WTC11 (cell line): ENCODE measurements at regions not wholly inside any gene's neighbourhood (a gene's known extent, or its start where the extent isn't known, plus 50 kb on each side); places are given as distances from the start of the nearest gene placed in this dataset.

Experiments used
- ATAC-seq: fragments of 200-7000 bp; cut with Tn5 transposase; 2 replicates; pipeline ENCODE4 v1.10.0; 2021; ENCODE audit warnings: mild to moderate bottlenecking, moderate library complexity
- CTCF ChIA-PET: fragments of 300-600 bp; sonication (Branson Sonifier 250); formaldehyde crosslinking; loops from one replicate; lab custom pipeline; 2021; ENCODE audit warnings: antibody characterized with exemption; lab: Charles Lee
- POLR2A ChIA-PET: fragments of 350-600 bp; sonication (Branson Sonifier 250); formaldehyde crosslinking; loops from one replicate; lab custom pipeline; 2021; ENCODE audit warnings: antibody characterized with exemption; lab: Charles Lee
- DNase-seq: peaks from one replicate; pipeline ENCODE4 v3.0.0; 2021; ENCODE audit warnings: low spot score
- H3K27ac Mint-ChIP-seq: 2 replicates; pipeline ENCODE4 v1.8.0; 2021; ENCODE audit warnings: mixed read lengths
- H3K27me3 Mint-ChIP-seq: 2 replicates; pipeline ENCODE4 v1.8.0; 2021; ENCODE audit warnings: low read depth, mild to moderate bottlenecking, moderate library complexity, mixed read lengths
- H3K36me3 Mint-ChIP-seq: 2 replicates; pipeline ENCODE4 v1.8.0; 2021; ENCODE audit warnings: mixed read lengths
- H3K4me1 Mint-ChIP-seq: 2 replicates; pipeline ENCODE4 v1.8.0; 2022; ENCODE audit warnings: mixed read lengths
- H3K4me3 Mint-ChIP-seq: 2 replicates; pipeline ENCODE4 v1.8.0; 2021; ENCODE audit warnings: mild to moderate bottlenecking, moderate library complexity, mixed read lengths
- H3K9me3 Mint-ChIP-seq: 2 replicates; pipeline ENCODE4 v1.8.0; 2021; ENCODE audit warnings: mixed read lengths
- AFF4 ChIP-seq: sonication (generic); formaldehyde crosslinking; IDR thresholded peaks from 2 replicates; pipeline ENCODE4 v1.8.1; 2023; ENCODE audit warnings: mild to moderate bottlenecking, missing genetic modification reagents, borderline replicate concordance
- E2F1 ChIP-seq: sonication (generic); formaldehyde crosslinking; IDR thresholded peaks from 2 replicates; pipeline ENCODE4 v1.8.0; 2022; ENCODE audit warnings: mild to moderate bottlenecking, missing genetic modification reagents
- ERG ChIP-seq: fragments of 250-450 bp; sonication (Bioruptor Pico); IDR thresholded peaks from 2 replicates; pipeline ENCODE4 v1.8.0; 2021; ENCODE audit warnings: mild to moderate bottlenecking
- FOXJ3 ChIP-seq: sonication (generic); formaldehyde crosslinking; IDR thresholded peaks from 2 replicates; pipeline ENCODE4 v1.9.0; 2021; ENCODE audit warnings: missing genetic modification reagents, mild to moderate bottlenecking, borderline replicate concordance
- GRHL2 ChIP-seq: fragments of 250-450 bp; sonication (Bioruptor Pico); IDR thresholded peaks from 2 replicates; pipeline ENCODE4 v1.8.0; 2022; ENCODE audit warnings: mild to moderate bottlenecking, moderate library complexity; ENCODE audit not compliant: insufficient replicate concordance, severe bottlenecking
- JAZF1 ChIP-seq: fragments of 250-450 bp; sonication (Bioruptor Pico); IDR thresholded peaks from 2 replicates; pipeline ENCODE4 v1.9.0; 2021; ENCODE audit warnings: moderate library complexity, mild to moderate bottlenecking, inconsistent platforms
- MLX ChIP-seq: sonication (generic); formaldehyde crosslinking; IDR thresholded peaks from 2 replicates; pipeline ENCODE4 v1.8.1; 2023; ENCODE audit warnings: mild to moderate bottlenecking, missing genetic modification reagents, moderate library complexity
- NFYB ChIP-seq: sonication (generic); formaldehyde crosslinking; conservative IDR thresholded peaks from 2 replicates; pipeline ENCODE4 v1.8.0; 2022; ENCODE audit warnings: low read depth, missing genetic modification reagents
- OVOL2 ChIP-seq: fragments of 250-450 bp; sonication (Bioruptor Pico); IDR thresholded peaks from 2 replicates; pipeline ENCODE4 v1.9.0; 2021; ENCODE audit warnings: mild to moderate bottlenecking, borderline replicate concordance
- RELA ChIP-seq: sonication (generic); formaldehyde crosslinking; IDR thresholded peaks from 2 replicates; pipeline ENCODE4 v1.8.1; 2022; ENCODE audit warnings: missing genetic modification reagents, mild to moderate bottlenecking, borderline replicate concordance
- RORB ChIP-seq: fragments of 250-450 bp; sonication (Bioruptor Pico); IDR thresholded peaks from 2 replicates; pipeline ENCODE4 v1.9.0; 2021; ENCODE audit warnings: mild to moderate bottlenecking
- SOX15 ChIP-seq: fragments of 250-450 bp; sonication (Bioruptor Pico); IDR thresholded peaks from 2 replicates; pipeline ENCODE4 v1.9.0; 2021; ENCODE audit warnings: mild to moderate bottlenecking
- STAT6 ChIP-seq: sonication (generic); formaldehyde crosslinking; conservative IDR thresholded peaks from 2 replicates; pipeline ENCODE4 v1.8.1; 2023; ENCODE audit warnings: mild to moderate bottlenecking, low read depth, missing genetic modification reagents, moderate library complexity
- ZNF121 ChIP-seq: sonication (generic); formaldehyde crosslinking; IDR thresholded peaks from 2 replicates; pipeline ENCODE4 v1.8.0; 2023; ENCODE audit warnings: missing genetic modification reagents
- ZNF232 ChIP-seq: sonication (generic); formaldehyde crosslinking; IDR thresholded peaks from 2 replicates; pipeline ENCODE4 v1.8.0; 2022; ENCODE audit warnings: mild to moderate bottlenecking, missing genetic modification reagents
- ZNF263 ChIP-seq: sonication (generic); formaldehyde crosslinking; IDR thresholded peaks from 2 replicates; pipeline ENCODE4 v1.8.1; 2022; ENCODE audit warnings: low read depth, mild to moderate bottlenecking, moderate library complexity, missing genetic modification reagents
- ZNF423 ChIP-seq: fragments of 250-450 bp; sonication (Bioruptor Pico); IDR thresholded peaks from 2 replicates; pipeline ENCODE4 v2.1.2; 2022; ENCODE audit warnings: mild to moderate bottlenecking, moderate library complexity
- ZNF532 ChIP-seq: fragments of 250-450 bp; sonication (Bioruptor Pico); IDR thresholded peaks from 2 replicates; pipeline ENCODE4 v1.9.0; 2021; ENCODE audit warnings: mild to moderate bottlenecking, borderline replicate concordance
- TF ChIP-seq, protein P1 (sequence below): fragments of 250-450 bp; sonication (Bioruptor Pico); conservative IDR thresholded peaks from 2 replicates; pipeline ENCODE4 v1.9.0; 2021; ENCODE audit warnings: mild to moderate bottlenecking

DNA sequence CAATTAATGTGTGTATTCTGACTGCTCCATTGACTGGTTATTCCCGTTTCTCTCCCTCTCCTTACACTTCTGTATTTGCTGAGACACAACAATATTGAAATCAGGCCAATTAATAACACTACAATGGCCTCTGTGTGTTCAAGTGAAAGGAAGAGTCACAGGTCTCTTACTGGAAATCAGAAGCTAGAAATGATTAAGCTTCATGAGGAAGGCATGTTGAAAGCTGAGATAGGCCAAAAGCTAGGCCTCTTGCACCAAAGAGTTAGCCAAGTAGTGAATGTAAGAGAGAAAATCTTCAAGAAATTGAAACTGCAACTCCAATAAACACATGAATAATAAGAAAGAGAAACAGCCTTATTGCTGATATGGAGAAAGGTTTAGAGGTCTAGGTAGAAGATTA is 489.5 kb upstream of the CITED2 start:
- DNase-seq (no peak), ATAC-seq (no peak)
- TF ChIP-seq ZNF232 (CRISPR knock-in tag), result no peak
- TF ChIP-seq, protein P1, sequence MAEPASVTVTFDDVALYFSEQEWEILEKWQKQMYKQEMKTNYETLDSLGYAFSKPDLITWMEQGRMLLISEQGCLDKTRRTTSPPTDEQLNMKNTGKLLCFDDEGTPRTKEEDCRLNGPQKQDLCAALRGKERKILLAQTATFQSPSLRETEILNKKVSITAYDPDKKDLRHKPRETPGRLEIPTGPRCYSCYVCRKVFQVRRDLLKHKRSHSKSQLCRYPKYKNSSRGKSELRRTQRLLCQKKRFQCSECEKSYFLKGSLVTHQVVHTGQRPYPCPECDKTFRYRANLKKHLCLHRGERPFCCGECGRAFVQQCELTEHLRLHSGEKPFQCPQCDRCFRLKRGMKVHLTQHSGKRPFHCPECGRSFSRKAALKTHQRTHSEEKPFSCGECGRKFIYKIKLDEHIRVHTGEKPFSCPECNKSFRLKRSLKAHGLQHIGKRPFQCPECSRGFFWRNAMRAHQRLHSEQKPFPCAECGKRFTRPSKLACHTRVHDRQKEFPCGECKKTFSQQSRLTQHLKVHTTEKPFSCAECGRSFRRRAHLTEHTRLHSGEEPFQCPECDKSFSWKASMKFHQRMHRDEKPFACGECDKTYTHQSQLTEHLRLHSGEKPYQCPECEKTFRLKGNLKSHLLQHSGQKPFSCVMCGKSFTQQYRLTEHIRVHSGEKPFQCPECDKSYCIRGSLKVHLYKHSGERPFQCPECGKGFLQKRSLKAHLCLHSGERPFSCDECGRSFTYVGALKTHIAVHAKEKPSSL, result no peak
- no peak for TF ChIP-seq ZNF121 (CRISPR knock-in tag)
- no peak for TF ChIP-seq OVOL2 (CRISPR knock-in tag)
- no peak for TF ChIP-seq AFF4 (CRISPR knock-in tag)
- TF ChIP-seq RELA (CRISPR knock-in tag), result no peak
- no peak for TF ChIP-seq ZNF532 (CRISPR knock-in tag)
- no peak for TF ChIP-seq ERG (CRISPR knock-in tag)
- TF ChIP-seq NFYB, result no peak
- TF ChIP-seq SOX15, result no peak
- TF ChIP-seq FOXJ3 (CRISPR knock-in tag), result no peak
- no peak for TF ChIP-seq STAT6 (CRISPR knock-in tag)
- no peak for TF ChIP-seq ZNF263 (CRISPR knock-in tag)
- TF ChIP-seq RORB (CRISPR knock-in tag), result no peak
- TF ChIP-seq MLX (CRISPR knock-in tag), result no peak
- no peak for TF ChIP-seq GRHL2 (CRISPR knock-in tag)
- TF ChIP-seq E2F1 (CRISPR knock-in tag), result no peak
- TF ChIP-seq JAZF1 (CRISPR knock-in tag), result no peak
- TF ChIP-seq ZNF423, result no peak
- CTCF ChIA-PET, result no interaction called here
- peaks cover 26% of the 10 kb centered on the region for H3K9me3 Mint-ChIP-seq
- H3K27ac Mint-ChIP-seq, result no peak overlapping the region
- peaks cover 3% of the 10 kb centered on the region for H3K4me1 Mint-ChIP-seq
- H3K36me3 Mint-ChIP-seq, result peaks cover 5% of the 10 kb centered on the region
- H3K4me3 Mint-ChIP-seq, result no peak overlapping the region
- POLR2A ChIA-PET, result no interaction called here
- no peaks in the 10 kb centered on the region for H3K27me3 Mint-ChIP-seq
